HT-29 (cell line): ENCODE measurements at regions not wholly inside any gene's neighbourhood (a gene's known extent, or its start where the extent isn't known, plus 50 kb on each side); places are given as distances from the start of the nearest gene placed in this dataset.
"Not testable (repeated sequence)": the region's sequence is repeated elsewhere in the genome, so short reads cannot be mapped to it uniquely, and the experiment has no call there.

Source experiments
- DNase-seq: peaks from one replicate; pipeline ENCODE4 v3.0.0-alpha.2; 2015; ENCODE audit warnings: low spot score

DNA sequence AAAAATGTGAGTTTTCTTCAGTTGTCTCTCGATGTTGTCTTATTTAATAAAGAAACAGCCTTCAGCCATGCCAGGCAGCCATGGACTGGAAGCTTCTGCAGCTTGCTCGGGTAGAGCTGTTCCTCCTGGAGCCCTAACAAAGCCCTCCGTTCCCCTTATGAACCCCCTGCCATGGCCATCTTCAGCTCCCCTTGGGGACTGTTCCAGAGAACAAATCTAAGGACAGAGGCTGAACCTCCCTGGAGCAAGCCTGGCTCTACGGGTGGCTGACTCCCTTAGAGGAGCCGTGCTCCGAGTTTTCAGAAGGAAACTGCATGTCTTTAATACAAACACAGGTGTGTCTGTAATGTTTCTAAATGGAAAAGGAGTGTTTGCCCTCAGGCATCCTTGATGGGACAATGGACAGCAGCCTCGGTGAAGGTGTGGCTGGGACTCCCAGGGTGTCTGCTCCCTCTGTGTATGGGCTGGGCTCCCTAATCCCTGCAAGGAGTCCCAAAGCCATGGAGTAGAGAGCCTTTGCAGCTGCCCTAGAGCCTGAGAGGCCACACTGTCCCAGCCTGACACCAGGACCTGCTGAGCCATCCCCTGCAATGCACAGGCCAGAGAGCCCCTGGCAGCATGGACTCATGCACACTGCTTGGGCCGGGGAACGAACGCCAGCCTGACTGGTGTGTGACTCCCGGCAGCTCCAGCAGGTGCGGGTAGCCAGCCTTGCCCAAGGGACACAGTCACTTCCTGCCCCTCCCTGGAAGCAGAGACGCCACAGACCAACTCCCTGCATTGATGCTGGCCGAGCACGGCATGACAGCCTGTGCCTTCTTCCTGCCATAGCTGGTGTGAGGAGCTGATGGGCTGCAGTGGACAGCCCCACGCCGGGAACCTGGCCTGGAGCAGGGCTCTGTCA lies 381.8 kb downstream of the TCERG1L start:
- peak; percentile 7 for DNase-seq

DNA sequence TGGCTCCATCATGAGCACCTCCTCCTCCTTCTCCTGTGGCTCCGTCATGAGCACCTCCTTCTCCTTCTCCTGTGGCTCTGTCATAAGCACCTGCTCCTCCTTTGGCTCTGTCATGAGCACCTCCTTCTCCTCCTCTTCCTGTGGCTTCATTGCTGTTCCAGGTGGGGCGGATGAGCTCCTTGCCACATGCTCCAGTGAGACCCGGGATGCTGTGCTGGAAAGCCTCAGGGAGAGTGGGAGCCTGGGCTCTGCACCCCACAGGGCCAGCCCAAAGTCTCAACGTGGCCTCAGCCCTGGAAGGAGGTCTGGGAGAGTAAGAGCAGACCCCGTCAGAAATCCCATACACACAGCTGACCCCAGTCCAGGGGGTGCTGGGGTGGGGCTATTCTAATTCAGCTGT lies 380.7 kb downstream of the TCERG1L start:
- DNase-seq, result no peak

DNA sequence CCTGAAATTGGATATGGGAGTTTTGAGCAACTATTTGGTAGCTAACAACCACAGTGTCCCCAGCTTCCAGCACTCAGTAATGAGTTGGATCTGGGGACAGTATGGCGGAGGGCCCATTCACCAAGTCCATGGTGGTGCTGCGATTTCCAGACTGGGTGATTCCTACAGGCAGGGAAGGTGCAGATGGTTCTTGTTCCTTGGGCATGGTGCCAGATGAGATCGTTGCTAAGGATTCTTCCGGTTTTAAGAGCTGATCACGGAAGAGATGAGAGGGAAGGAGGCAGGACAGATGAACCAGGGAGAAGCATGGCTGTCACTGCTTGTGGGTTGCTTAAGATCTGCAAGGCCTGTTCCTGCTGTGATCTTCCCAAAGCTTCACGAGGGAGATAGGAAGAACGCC lies 380.3 kb downstream of the TCERG1L start:
- no peak for DNase-seq

DNA sequence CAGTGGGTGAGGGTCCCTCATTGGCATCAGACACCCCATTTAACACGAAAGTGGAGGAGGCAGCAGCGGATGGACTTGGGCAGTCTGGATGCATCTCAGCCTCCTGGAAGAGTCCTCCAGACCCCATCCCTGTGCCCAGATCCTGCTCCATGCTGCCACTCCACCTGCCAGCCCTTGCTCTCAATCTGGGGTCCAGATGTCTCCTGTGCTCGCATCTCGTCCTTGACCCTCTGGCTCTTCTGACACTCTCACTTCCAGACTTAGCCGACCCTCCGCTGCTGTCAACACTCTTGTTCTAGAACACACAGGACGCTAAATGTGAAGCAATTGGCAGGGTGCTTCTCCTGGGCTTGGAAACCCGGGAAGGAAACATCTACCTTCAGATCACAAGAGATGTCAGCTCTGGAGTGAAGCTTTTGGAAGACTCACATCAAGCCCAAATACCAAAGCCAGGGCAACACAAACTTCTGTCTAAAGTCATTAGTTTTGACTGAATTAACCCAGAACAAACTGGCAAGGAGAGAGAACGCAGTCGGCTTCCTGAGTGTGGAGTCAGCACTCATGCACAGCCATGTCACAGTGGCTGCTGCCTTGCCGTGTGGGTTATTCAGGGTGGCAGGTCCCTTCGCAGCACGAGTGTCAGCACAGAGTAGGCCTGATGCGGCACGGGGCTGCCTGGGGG lies 379.1 kb downstream of the TCERG1L start:
- DNase-seq, result no peak

DNA sequence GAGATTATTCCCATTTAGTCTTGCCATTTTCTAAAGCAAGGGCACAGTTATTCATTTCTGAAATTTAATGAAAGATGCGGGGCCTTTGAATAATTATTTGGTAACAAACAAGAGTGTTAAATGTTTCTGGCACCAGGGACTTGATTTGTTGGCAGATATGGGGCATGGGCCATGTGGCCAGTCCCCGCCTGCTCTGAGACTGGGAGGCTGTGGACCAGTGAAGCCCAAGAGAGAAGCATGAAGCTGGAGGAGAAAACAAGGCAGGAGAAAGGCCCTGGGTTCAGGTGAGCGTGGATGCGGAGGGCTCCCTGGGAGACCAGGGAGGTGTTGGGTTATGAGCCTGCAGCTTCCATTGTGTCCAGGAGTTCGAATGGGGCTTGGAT lies 378.5 kb downstream of the TCERG1L start:
- DNase-seq, result no peak

DNA sequence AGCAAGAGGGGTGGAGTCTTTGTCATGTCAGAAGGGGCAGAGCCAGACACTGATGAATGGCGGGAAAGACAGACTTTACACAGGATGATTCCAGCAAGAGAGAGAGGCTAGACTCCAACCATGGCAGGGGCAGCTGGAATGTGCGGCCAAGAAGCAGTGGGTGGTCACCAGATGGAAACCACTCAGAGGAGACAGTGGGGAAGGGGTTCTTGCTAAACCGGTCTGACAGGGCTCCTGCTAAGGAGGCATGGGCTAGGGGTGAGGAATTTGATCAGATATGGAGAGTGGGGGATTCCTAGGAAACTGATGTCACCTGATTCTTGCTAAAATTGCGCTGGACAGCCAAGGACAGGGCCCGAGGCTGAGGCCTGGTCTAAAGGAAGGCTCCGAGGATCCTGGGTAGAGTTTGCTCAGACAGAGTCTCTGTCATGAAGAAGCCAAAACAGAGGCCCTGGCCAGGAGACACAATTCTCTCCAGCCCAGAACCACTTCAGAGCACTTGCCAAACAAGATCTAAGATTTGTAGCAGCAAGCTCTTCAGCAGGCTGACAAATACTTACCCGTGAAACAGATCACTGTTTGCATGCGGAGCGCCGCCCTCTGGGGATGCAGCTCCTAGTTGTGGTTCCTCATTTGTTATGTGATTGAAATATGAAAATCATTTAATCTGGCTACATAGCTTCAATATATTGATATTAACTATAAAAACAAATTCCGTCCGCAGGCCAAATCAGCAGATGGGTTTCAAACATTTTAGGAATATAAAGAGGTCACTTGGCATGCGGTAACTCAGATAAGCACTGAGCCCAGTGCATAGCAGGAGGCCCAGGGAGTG lies 377.0 kb downstream of the TCERG1L start:
- no peak for DNase-seq

DNA sequence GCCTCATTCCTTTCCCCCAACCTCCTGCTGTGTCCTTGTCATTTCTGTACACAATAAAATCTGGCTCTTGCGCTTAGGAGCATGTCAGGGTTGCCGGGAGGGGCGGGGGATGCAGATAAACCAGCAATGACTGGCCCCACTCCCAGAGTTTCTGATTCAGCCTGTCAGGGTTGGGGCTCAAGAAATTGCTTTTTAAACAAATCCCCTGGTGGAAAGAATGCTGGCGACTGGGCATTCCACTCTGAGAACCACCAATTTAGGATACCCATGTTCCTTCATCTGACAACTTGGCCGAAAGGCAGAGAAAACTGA lies 376.4 kb downstream of the TCERG1L start:
- DNase-seq, result no peak

DNA sequence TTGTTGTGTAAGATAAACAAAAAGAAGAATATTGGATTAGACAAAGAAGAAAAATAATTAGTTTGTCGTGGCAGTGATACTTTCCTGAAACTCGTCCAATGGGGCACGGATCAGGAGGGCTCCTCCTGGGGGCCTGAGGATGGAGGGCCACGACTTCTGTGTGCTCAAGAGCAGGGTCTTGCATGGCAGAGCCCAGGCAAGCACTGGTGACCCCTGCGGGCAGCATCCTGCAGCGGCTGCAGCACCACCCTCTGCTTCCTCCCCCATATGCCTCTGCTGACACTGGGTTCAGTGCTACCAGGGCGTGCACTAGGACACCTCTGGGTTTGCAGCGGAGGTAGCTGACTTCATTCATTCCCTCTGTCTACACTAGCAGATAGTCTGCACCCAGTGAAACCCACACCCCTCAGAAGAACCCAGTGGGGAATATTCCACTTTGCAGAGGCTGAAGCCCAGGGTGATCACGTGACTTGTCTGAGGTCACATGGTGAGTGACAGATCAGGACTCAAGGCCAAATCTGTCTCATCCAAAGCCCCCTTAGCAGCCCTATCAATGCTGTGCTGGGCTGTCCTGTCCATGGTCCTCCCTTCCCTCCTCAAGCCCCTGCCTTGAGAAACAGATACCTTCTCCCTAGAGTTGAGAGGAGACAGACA lies 375.5 kb downstream of the TCERG1L start:
- DNase-seq, result no peak

DNA sequence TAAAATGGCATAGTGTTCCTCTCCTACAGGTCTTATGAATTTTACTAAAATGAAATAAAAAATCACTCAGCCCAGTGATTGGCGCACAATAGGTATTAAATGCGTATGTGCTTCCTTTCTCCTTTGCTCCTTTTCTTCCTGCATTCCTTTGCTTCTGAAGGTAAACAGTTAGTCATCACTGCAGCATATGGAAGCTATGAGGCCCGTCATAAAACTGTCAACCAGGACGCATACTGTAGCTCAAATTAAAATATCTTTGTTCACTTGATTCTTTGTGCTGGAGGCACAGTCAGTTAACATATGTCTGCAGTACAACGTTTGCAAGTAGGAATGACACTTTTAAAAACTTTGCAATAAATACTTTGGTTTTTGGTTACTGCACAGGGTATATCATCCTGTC lies 374.7 kb downstream of the TCERG1L start:
- DNase-seq, result no peak

DNA sequence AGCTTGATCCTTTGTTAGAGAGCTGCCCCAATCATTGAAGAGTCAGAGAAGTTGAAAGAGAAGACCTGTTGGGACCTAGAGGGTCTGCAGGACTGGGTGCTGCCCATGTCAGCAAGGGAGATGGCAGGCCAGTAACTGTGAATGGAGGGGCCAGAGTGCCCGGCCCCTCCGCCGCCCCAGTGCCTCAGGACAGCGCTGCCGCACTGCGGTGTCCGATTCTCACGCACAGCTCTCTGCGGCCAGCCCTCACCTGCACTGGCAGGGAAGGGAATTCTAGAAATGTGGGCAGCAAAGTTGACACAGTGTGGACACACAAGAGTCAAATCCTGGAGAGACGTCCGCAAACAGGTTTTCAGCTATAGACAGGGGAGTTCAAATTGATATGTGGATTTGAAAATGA lies 373.5 kb downstream of the TCERG1L start:
- no peak for DNase-seq

DNA sequence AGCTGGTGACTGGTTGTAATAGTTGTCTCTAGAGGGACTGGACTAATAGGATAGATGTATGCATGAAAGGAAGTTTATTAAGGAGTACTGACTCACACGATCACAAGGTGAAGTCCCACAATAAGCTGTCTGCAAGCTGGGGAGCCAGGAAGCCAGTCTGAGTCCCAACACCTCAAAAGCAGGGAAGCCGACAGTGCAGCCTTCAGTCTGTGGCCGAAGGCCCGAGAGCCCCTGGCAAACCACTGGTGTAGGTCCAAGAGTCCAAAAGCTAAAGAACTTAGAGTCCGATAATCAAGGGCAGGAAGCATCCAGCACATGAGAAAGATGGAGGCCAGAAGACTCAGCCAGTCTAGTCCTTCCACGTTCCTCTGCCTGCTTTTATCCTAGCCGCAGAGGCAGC lies 372.6 kb downstream of the TCERG1L start:
- DNase-seq, result not testable (repeated sequence)

DNA sequence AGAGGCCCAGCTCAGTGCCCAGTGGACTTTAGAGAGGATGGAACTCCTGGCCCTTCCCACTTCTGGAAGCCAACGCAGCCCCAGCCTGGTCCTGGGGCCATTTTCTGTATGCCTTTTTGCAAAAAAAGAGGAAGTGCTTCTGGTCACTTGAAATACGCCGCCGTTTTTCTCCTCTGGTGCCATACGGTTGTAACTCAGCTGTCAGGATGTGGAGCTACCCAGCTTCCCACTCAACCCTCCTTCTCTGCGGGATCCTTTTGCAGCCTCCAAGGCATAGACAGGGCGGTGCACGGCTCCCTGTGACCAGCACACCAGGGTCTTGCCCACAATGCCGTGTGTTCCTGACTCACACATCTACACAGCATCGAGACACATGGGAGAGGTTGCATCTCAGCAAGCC lies 369.6 kb downstream of the TCERG1L start:
- no peak for DNase-seq

DNA sequence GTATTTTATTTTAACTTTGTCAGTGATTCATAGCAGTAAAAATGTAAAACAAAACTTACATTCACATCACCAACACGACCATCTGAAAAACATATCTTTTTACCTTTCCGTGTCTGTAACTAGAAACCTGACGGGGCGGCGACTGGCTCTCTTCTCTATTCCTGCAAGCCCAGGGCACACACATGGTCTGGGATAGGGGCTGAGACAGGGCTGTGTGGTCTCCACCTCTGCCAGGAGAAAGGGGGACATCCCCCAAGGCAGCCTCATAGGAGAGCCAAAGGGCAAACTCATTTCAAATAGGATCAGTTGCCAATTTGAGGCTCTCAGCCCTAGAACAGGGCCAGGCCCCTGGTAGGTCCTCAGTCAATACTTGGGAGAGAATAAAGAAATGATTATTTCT lies 359.4 kb downstream of the TCERG1L start:
- DNase-seq, result no peak

DNA sequence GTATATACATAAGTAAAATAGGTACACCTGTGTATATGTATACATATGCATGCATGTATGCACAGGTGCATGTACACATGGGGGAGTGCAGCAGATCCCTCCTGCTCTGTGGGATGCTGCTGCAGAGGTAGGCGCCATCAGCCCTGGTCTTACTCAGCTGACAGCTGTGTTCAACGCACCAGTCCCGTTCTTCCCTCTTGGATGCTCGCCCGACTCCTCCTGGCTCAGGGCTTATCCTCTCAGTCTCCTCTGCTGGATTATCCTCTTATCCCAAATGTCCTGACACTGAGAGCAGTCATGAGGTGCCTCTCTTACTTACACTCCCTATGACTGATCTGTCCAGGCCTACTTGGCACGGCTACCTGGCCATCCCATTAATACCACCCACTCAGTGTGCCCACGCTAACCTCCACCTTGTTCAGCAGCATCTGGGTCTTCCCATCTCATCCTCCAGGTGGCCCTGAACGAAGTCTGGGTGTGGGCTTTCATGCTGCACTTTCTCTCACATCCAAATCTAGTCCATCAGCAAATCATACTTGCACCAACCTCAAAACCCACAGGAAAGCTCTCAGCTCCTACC lies 357.1 kb downstream of the TCERG1L start:
- DNase-seq, result no peak

DNA sequence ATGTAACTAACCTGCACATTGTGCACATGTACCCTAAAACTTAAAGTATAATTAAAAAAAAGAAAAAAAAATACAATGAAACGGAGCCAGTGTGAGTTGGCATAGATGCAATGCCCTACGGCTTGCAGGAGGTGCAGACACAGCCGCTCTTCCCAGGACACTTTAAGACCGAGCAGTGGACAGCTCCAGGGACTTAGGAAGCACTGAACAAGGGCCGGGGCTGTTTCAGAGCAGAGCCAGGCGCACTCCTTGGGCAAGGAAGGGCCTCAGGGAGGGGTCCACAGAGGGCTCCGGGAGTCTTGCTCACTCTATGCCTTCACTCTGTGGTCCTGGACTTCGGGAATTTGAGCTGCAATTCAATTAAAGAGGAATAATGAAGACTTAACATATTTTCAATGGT lies 355.3 kb downstream of the TCERG1L start:
- DNase-seq, result no peak

DNA sequence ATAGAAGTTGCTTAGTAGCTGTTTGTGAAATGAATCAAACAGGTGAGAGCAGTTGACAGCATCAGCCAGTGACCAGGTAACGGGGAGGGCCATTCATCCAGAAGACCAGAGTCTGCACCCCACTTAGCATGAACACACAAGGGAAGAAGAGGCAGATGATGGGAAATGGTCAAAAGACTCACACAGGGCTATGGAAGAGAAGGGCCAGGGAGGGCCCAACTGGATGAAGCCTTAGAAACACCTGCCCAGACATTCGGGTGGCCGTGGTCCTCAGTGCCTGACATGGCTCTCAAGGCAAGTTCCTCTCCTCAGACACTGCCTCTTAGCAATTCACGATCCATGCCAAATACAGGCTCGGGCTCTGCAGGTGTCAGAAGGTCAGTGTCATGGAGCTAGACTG lies 354.1 kb downstream of the TCERG1L start:
- no peak for DNase-seq

DNA sequence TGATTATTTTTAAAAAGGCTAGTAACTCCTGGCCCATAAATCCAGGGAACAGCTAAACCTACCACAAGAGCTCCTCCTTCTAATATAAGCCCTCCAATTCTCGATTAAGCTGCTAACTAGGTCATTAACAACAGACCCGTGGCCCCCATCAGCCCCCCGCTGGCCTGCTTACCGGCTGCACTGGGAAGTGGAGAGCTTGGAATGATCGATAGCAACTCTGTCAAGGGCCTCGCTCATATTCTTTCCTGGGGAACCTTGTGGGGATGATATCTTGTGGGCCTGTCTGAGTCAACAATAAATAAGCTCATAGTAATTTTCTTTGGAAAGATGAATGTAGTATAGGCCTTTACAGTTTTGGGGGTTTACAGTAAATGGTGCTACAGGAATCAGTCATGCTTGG lies 353.5 kb downstream of the TCERG1L start:
- no peak for DNase-seq

DNA sequence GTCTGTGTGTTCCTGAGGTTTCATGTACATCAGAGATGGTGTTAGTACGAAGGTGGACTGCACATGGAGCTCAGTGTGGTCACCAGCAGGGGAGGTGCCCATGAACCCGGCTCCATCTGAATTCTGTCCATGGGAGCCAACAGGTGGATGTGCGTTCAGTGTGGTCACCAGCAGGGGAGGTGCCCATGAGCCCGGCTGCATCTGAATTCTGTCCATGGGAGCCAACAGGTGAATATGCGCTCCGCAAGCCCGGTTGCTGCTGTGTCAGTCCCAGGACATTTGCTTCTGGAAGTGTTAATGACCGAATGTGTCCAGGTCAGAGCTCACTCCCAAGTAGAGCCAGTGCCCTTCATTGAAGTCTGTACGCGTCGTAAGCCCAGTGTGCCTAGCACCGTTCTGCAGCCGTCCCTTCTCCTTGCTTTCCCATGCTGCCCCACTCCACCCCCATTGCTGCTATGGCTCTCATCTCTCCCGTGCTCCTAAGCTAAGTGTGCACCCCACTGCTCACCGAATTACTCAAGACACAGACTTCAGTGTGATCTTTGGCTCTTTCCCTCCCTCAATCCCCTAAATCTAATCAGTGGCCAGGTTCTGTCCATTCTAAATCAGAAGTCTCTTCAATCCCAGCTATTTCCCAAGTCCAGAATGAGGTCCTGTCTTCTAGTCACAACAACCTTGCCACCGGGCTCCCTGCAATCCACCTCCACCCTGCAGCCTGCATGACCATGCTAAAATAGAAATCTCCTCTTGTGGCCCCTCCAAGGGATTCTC lies 352.4 kb downstream of the TCERG1L start:
- no peak for DNase-seq

DNA sequence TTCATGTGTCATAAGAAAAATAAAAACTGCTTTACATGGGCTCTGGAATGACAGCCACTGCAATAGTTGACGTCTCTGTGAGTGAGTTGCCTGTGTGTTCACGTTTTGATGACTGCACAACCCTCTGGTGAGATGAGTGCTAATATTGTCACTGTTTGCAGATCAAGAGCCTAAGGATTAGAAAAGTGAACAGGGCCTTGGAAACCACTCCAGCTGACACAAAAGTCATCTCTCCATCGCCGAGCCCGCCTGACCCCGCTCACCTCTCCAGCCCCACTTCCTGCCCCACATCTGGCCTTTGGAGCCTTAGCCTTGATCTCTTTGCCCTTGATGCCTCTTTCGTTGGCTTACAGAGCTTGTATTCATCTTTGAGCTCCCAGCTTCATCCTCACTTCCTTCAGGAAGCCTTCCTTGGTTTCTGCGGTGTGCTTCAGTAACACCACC lies 351.7 kb downstream of the TCERG1L start:
- no peak for DNase-seq

DNA sequence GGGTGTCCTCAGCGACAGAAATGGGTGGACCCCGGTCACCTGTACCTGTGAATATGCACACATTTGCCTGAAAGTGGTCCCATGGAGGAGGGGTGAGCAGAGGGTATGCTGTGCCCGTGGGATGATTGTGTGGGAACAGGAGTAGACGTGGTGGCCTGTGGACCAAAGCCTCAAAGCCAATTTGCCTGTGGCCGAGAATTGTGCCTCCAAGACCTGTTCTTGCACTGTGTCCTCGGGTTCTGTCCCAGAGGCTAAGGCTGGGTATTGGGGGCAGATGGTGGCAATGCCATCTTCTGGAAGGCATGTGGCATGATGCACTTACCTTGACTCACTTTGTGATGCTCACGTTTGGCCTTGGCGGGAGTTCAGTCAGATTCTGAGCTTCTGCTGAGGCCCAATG lies 351.0 kb downstream of the TCERG1L start:
- no peak for DNase-seq
